Activated B cell treated with CpG ODN at 0.5 μM for 24 hours (primary cell): ENCODE measurements at regions not wholly inside any gene's neighbourhood (a gene's known extent, or its start where the extent isn't known, plus 50 kb on each side); places are given as distances from the start of the nearest gene placed in this dataset.

ENCODE experiments used
- ATAC-seq: fragments of 200-7000 bp; cut with Tn5 transposase; one replicate; pipeline ENCODE4 v1.10.0; 2021; ENCODE audit warnings: low read depth, mild to moderate bottlenecking, moderate library complexity
- CTCF ChIA-PET: fragments of 350-600 bp; sonication (Branson Sonifier 250); formaldehyde crosslinking; loops from one replicate; lab custom pipeline; 2021; ENCODE audit warnings: antibody characterized with exemption; lab: Charles Lee
- POLR2A ChIA-PET: fragments of 350-600 bp; sonication (Branson Sonifier 250); formaldehyde crosslinking; loops from one replicate; lab custom pipeline; 2021; ENCODE audit warnings: antibody characterized with exemption; lab: Charles Lee
- DNase-seq: peaks from one replicate; pipeline ENCODE4 v3.0.0; 2022
- H3K27ac Mint-ChIP-seq: one replicate; pipeline ENCODE4 v1.8.0; 2020; ENCODE audit warnings: mixed read lengths
- H3K27me3 Mint-ChIP-seq: one replicate; pipeline ENCODE4 v1.8.0; 2021; ENCODE audit warnings: mixed read lengths
- H3K36me3 Mint-ChIP-seq: one replicate; pipeline ENCODE4 v1.8.0; 2021; ENCODE audit warnings: low read depth, mixed read lengths
- H3K4me1 Mint-ChIP-seq: one replicate; pipeline ENCODE4 v1.8.0; 2021; ENCODE audit warnings: mixed read lengths
- H3K4me3 Mint-ChIP-seq: one replicate; pipeline ENCODE4 v1.8.0; 2020; ENCODE audit warnings: mild to moderate bottlenecking, mixed read lengths
- H3K9me3 Mint-ChIP-seq: one replicate; pipeline ENCODE4 v1.8.0; 2020; ENCODE audit warnings: mixed read lengths
- intact Hi-C: fragments of 100-400 bp; cut with micrococcal nuclease; formaldehyde crosslinking; loops from one replicate; pipeline ENCODE4 v1.15.1; 2024
- TF ChIP-seq, protein P1 (sequence below): fragments of 200-600 bp; IDR thresholded peaks from one replicate; pipeline ENCODE4 v1.8.0; 2022; ENCODE audit warnings: antibody characterized with exemption, mild to moderate bottlenecking

DNA sequence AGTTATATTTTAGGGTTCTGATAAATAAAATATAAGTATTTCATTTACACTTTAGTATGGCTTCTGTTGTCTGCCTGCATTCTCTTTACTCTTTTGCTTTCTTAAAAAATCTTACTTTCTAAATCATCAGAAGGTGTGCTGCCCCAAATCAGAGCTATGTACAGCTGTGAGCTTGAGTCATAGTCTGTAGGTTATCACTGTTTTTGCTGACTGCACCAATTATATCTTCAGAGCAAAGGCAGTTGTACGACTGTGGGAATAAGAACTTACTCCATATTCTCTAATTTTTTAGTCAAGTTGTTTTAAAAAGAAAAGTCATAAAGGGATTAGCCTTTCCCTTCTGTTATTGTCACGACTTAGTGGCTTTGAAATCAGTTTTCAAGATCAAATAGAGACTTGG is 1649.0 kb downstream of the HACE1 start:
- H3K9me3 Mint-ChIP-seq, result no peaks in the 10 kb centered on the region
- ChIA-PET CTCF (no interaction called here), POLR2A (no interaction called here)
- no peak overlapping the region for H3K27ac Mint-ChIP-seq
- intact Hi-C loops, result no loop called here
- DNase-seq, result no peak
- no peaks in the 10 kb centered on the region for H3K36me3 Mint-ChIP-seq
- TF ChIP-seq, protein P1, sequence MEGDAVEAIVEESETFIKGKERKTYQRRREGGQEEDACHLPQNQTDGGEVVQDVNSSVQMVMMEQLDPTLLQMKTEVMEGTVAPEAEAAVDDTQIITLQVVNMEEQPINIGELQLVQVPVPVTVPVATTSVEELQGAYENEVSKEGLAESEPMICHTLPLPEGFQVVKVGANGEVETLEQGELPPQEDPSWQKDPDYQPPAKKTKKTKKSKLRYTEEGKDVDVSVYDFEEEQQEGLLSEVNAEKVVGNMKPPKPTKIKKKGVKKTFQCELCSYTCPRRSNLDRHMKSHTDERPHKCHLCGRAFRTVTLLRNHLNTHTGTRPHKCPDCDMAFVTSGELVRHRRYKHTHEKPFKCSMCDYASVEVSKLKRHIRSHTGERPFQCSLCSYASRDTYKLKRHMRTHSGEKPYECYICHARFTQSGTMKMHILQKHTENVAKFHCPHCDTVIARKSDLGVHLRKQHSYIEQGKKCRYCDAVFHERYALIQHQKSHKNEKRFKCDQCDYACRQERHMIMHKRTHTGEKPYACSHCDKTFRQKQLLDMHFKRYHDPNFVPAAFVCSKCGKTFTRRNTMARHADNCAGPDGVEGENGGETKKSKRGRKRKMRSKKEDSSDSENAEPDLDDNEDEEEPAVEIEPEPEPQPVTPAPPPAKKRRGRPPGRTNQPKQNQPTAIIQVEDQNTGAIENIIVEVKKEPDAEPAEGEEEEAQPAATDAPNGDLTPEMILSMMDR, result no peak
- H3K27me3 Mint-ChIP-seq, result no peaks in the 10 kb centered on the region
- no peaks in the 10 kb centered on the region for H3K4me1 Mint-ChIP-seq
- no peak overlapping the region for H3K4me3 Mint-ChIP-seq
- no peak for ATAC-seq

DNA sequence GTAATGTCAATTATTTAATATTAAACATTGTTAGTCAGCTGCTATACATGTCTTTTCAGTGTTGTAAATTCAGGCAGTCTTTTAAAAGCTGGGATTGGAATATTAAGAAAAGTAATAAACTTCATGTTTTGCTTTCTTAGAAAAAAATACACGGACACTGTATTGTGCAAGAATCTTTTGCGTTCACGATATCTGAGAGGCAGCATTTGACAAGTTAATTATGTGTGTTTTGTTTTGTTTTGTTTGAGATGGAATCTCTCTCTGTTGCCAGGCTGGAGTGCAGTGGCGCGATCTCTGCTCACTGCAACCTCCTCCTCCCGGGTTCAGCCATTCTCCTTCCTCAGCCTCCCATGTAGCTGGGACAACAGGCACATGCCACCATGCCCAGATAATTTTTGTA is 1661.3 kb downstream of the HACE1 start:
- H3K27me3 Mint-ChIP-seq, result no peaks in the 10 kb centered on the region
- no peaks in the 10 kb centered on the region for H3K36me3 Mint-ChIP-seq
- intact Hi-C loops, result no loop called here
- H3K4me3 Mint-ChIP-seq, result no peak overlapping the region
- CTCF ChIA-PET, result no interaction called here
- POLR2A ChIA-PET, result no interaction called here
- DNase-seq (no peak), ATAC-seq (no peak)
- H3K27ac Mint-ChIP-seq, result no peak overlapping the region
- no peaks in the 10 kb centered on the region for H3K4me1 Mint-ChIP-seq
- TF ChIP-seq, protein P1, result no peak
- H3K9me3 Mint-ChIP-seq, result peaks cover 3% of the 10 kb centered on the region

DNA sequence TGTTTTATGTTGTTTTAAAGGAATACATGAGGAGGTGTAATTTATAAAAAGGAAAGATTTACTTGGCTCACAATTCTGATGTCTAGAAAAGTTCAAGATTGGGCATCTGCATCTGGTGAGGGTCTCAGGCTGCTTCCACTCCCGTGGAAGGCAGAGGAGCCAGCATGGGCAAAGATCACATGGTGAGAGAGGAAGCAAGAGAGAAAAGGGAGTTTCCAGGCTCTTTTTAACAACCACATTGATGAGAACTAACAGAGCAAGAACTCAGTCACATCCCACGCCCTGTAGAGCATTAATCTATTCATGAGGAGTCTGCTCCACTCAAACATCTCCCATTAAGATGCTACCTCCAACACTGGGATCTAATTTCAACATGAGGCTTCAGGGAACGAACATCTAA is 1666.3 kb downstream of the HACE1 start:
- ChIA-PET CTCF (no interaction called here), POLR2A (no interaction called here)

DNA sequence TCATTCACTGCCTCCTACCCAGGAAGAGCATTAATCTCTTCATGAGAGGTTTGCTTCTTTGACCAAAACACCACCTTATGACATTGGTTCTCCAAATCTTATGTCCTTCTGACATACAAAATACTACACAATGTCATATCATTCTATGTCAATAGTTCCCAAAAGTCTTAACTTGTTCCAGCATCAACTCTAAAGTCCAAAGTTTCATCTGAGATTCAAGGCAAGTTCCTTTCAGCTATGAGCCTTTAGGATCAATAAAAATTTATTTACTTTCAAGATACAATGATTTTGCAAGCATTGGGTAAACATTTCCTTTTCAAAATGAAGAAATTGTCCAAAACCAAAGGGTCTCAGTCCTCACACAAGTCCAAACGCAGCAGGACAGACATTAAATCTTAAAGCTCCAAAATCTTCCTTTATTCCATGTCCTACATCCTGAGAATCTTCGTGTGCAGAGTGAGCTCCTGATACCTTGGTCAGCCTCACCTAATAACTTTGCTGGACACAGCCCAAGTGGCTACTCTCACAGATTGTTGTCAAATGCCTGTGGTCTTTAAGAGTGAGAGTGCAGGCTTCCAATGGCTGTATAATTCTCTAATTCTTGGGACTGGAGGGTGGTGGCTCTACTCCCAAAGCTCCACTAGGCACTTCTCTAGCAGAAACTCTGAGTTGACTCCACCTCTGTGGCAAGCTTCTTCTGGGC is 1668.2 kb downstream of the HACE1 start:
- Mint-ChIP-seq H3K36me3 (no peaks in the 10 kb centered on the region), H3K4me1 (no peaks in the 10 kb centered on the region), H3K27ac (no peak overlapping the region), H3K9me3 (peaks cover 5% of the 10 kb centered on the region), H3K4me3 (no peak overlapping the region), H3K27me3 (no peaks in the 10 kb centered on the region)
- intact Hi-C loops, result no loop called here
- TF ChIP-seq, protein P1, result no peak
- ChIA-PET CTCF (no interaction called here), POLR2A (no interaction called here)
- ATAC-seq (no peak), DNase-seq (no peak)

More for the DNA sequence above, 1666.3 kb downstream of the HACE1 start:
- no peak overlapping the region for H3K4me3 Mint-ChIP-seq
- H3K36me3 Mint-ChIP-seq, result no peaks in the 10 kb centered on the region
- DNase-seq (no peak), ATAC-seq (no peak)
- H3K4me1 Mint-ChIP-seq, result no peaks in the 10 kb centered on the region
- intact Hi-C loops, result no loop called here
- H3K27me3 Mint-ChIP-seq, result no peaks in the 10 kb centered on the region
- H3K27ac Mint-ChIP-seq, result no peak overlapping the region
- TF ChIP-seq, protein P1, result no peak
- H3K9me3 Mint-ChIP-seq, result peaks cover 5% of the 10 kb centered on the region

DNA sequence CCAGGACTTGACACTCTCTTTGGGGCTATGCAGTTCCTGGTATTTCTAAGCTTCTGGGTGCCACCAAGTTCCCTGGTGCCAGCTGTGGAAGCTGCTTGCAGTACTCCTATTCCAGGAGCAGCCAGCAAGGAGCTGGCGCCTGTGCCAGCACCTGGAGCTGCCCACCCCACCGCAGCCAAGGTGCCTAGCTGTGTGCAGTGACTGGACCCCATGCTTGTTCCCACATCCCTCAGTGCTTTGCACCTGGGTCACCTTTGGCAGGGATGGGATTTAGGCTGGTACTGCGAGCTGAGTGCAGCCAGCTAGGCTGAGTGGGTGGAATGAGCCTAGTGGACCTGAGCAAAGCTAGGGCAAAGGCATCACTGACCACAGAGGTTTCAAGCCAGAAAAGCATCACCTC is 1674.9 kb downstream of the HACE1 start:
- no peaks in the 10 kb centered on the region for H3K4me1 Mint-ChIP-seq
- TF ChIP-seq, protein P1, result no peak
- H3K27ac Mint-ChIP-seq, result no peak overlapping the region
- intact Hi-C loops, result no loop called here
- H3K9me3 Mint-ChIP-seq, result no peaks in the 10 kb centered on the region
- H3K36me3 Mint-ChIP-seq, result no peaks in the 10 kb centered on the region
- H3K27me3 Mint-ChIP-seq, result no peaks in the 10 kb centered on the region
- POLR2A ChIA-PET, result no interaction called here
- CTCF ChIA-PET, result no interaction called here
- DNase-seq, result no peak
- no peak for ATAC-seq
- H3K4me3 Mint-ChIP-seq, result no peak overlapping the region
